K562 (cell line): ENCODE measurements at regions not wholly inside any gene's neighbourhood (a gene's known extent, or its start where the extent isn't known, plus 50 kb on each side); places are given as distances from the start of the nearest gene placed in this dataset.

ENCODE experiments used
- ATAC-seq: fragments of 200-7000 bp; cut with Tn5 transposase; 3 replicates; pipeline ENCODE4 v1.9.1; 2020; ENCODE audit warnings: moderate library complexity
- BruUV-seq: library from RNA; stranded (reverse); fragments of 400-500 nt; replicated peaks from 2 replicates; lab custom pipeline; 2021; lab: Mats Ljungman, UMichigan
- CTCF ChIA-PET: fragments of 300-600 bp; formaldehyde crosslinking; extraction: SDS; loops from one replicate; lab custom pipeline; 2021; ENCODE audit warnings: low intra/inter-chr PET ratio; lab: Yijun Ruan, JAX
- POLR2A ChIA-PET: fragments of 300-600, 350-650 bp; sonication (Branson Sonifier 250); formaldehyde crosslinking; extraction: SDS; loops from one replicate; lab custom pipeline; 2021; ENCODE audit warnings: antibody characterized with exemption, inconsistent platforms; lab: Yijun Ruan, JAX
- DNase-seq, 4 experiments: peaks; one replicate each; pipeline versions ENCODE4 v3.0.0 to v3.0.0-alpha.2; 2011 to 2018; ENCODE audit warnings: low spot score in 3 of 4, mixed read lengths in 3 of 4; ENCODE audit errors: extremely low read depth in 1 of 4
- FAIRE-seq: peaks from 2 replicates; lab custom pipeline; 2011; peaks lifted over from hg19 to GRCh38; lab: Jason Lieb, UNC
- H2AFZ ChIP-seq: 2 replicates; pipeline ENCODE4 v1.6.0; 2011; ENCODE audit warnings: low read depth, low read length, control low read depth, inconsistent platforms
- H3K27ac ChIP-seq: fragments of 200-600 bp; 3 replicates; pipeline ENCODE4 v1.8.0; 2011; ENCODE audit warnings: low read depth, mild to moderate bottlenecking, control low read depth, inconsistent platforms, low read length, moderate library complexity, mixed read lengths; ENCODE audit errors: extremely low read depth
- H3K27me3 ChIP-seq, 2 experiments: fragments of 300-600 bp in 1 of 2; 2 replicates in 1 of 2; 3 replicates in 1 of 2; pipeline versions ENCODE4 v1.6.0 to v1.8.0; 2011; ENCODE audit warnings: inconsistent platforms in 2 of 2, low read length in 2 of 2, mild to moderate bottlenecking in 1 of 2, mixed read lengths in 1 of 2, moderate library complexity in 1 of 2; ENCODE audit not compliant: control insufficient read depth in 2 of 2, insufficient read depth in 2 of 2
- H3K36me3 ChIP-seq: fragments of 300-600 bp; 3 replicates; pipeline ENCODE4 v1.8.0; 2011; ENCODE audit warnings: mild to moderate bottlenecking, low read length, inconsistent platforms; ENCODE audit not compliant: control insufficient read depth, insufficient read depth
- H3K4me1 ChIP-seq, 2 experiments: fragments of 200-600 bp in 1 of 2; replicated peaks in 1 of 2; 2 replicates in 1 of 2; 3 replicates in 1 of 2; pipeline versions ENCODE4 v1.5.1 to v1.8.0; 2011; ENCODE audit warnings: inconsistent platforms in 2 of 2, low read length in 2 of 2, mild to moderate bottlenecking in 1 of 2, mixed read lengths in 1 of 2, moderate library complexity in 1 of 2; ENCODE audit not compliant: control insufficient read depth in 2 of 2, insufficient read depth in 2 of 2
- H3K4me2 ChIP-seq: 2 replicates; pipeline ENCODE4 v1.6.1; 2011; ENCODE audit warnings: low read length, control low read depth, inconsistent platforms, mixed read lengths; ENCODE audit not compliant: insufficient read depth
- H3K4me3 ChIP-seq: fragments of 200-600 bp; sonication (generic), shearing (Covaris generic); 2 replicates; pipeline ENCODE4 v1.5.1; 2016; ENCODE audit warnings: control low read depth, inconsistent platforms
- H3K79me2 ChIP-seq: fragments of 200-600 bp; 3 replicates; pipeline ENCODE4 v1.8.0; 2011; ENCODE audit warnings: low read length, inconsistent platforms; ENCODE audit not compliant: control insufficient read depth, insufficient read depth
- H3K9ac ChIP-seq, 2 experiments: 2 replicates each; pipeline versions ENCODE4 v1.6.0 to v1.6.1; 2011; ENCODE audit warnings: low read depth in 2 of 2, low read length in 2 of 2, control low read depth in 1 of 2, inconsistent platforms in 1 of 2, mild to moderate bottlenecking in 1 of 2, mixed read lengths in 1 of 2; ENCODE audit not compliant: insufficient read depth in 1 of 2
- H3K9me1 ChIP-seq: one replicate; pipeline ENCODE4 v1.6.0; 2011; ENCODE audit warnings: inconsistent platforms, mild to moderate bottlenecking, low read length, moderate library complexity; ENCODE audit not compliant: control insufficient read depth, insufficient read depth
- H3K9me3 ChIP-seq: replicated peaks from 2 replicates; pipeline ENCODE4 v1.5.1; 2011; ENCODE audit warnings: low read depth, low read length, inconsistent platforms; ENCODE audit not compliant: control insufficient read depth, insufficient read depth
- H4K20me1 ChIP-seq: replicated peaks from 2 replicates; pipeline ENCODE4 v1.6.1; 2011; ENCODE audit warnings: low read length, inconsistent platforms, mixed read lengths; ENCODE audit not compliant: control insufficient read depth, insufficient read depth
- ARID2 ChIP-seq: fragments of 450-650 bp; IDR thresholded peaks from 2 replicates; pipeline ENCODE4 v1.6.1; 2017; ENCODE audit warnings: antibody characterized with exemption, mild to moderate bottlenecking
- CHD2 ChIP-seq: IDR thresholded peaks from 2 replicates; pipeline ENCODE4 v1.6.1; 2011; ENCODE audit warnings: low read depth, low read length
- ERF ChIP-seq: fragments of 450-650 bp; formaldehyde crosslinking; IDR thresholded peaks from 2 replicates; pipeline ENCODE4 v1.4.0; 2020; ENCODE audit warnings: mild to moderate bottlenecking, mixed read lengths
- GATAD2B ChIP-seq: fragments of 450-650 bp; IDR thresholded peaks from 2 replicates; pipeline ENCODE4 v1.6.1; 2017; ENCODE audit warnings: mild to moderate bottlenecking, borderline replicate concordance
- MAFK ChIP-seq: IDR thresholded peaks from 2 replicates; pipeline ENCODE4 v1.6.1; 2011; ENCODE audit warnings: low read length, improper control_type of control experiment
- MYBL2 ChIP-seq, 2 experiments: fragments of 450-650 bp in 1 of 2; sonication (generic) in 1 of 2; formaldehyde crosslinking in 1 of 2; IDR thresholded peaks; 2 replicates each; pipeline versions ENCODE4 v1.6.1 to v1.8.1; 2017 to 2022; ENCODE audit warnings: borderline replicate concordance in 1 of 2, inconsistent platforms in 1 of 2, low read depth in 1 of 2, mild to moderate bottlenecking in 1 of 2, missing genetic modification reagents in 1 of 2, moderate library complexity in 1 of 2
- PCBP1 ChIP-seq: fragments of 200-400 bp; formaldehyde crosslinking; IDR thresholded peaks from 2 replicates; pipeline ENCODE4 v1.6.1; 2018; ENCODE audit warnings: mild to moderate bottlenecking, low read depth, low read length; ENCODE audit not compliant: poor library complexity, severe bottlenecking
- PHF8 ChIP-seq: fragments of 200-600 bp; sonication (generic); IDR thresholded peaks from 2 replicates; pipeline ENCODE4 v1.6.1; 2012; ENCODE audit warnings: mixed run types, mild to moderate bottlenecking, inconsistent platforms, low read length, moderate library complexity, borderline replicate concordance
- SETDB1 ChIP-seq: IDR thresholded peaks from one replicate; pipeline ENCODE4 v1.6.1; 2012; ENCODE audit warnings: low read length, control low read depth, inconsistent platforms
- SPI1 ChIP-seq: IDR thresholded peaks from 2 replicates; pipeline ENCODE4 v1.6.1; 2011; ENCODE audit warnings: low read depth, low read length, control low read depth, borderline replicate concordance
- YY1 ChIP-seq, 3 experiments: IDR thresholded peaks; 2 replicates each; pipeline ENCODE4 v1.6.1; 2011; ENCODE audit warnings: low read length in 2 of 3, mild to moderate bottlenecking in 2 of 3, moderate library complexity in 2 of 3, borderline replicate concordance in 1 of 3, control low read depth in 1 of 3, low read depth in 1 of 3; ENCODE audit not compliant: insufficient read depth in 3 of 3, insufficient replicate concordance in 2 of 3, control insufficient read depth in 1 of 3, insufficient read length in 1 of 3; ENCODE audit errors: extremely low read depth in 1 of 3
- ZC3H11A ChIP-seq: IDR thresholded peaks from 2 replicates; pipeline ENCODE4 v1.6.1; 2012; ENCODE audit warnings: low read depth, low read length, improper control_type of control experiment
- ZNF280A ChIP-seq: fragments of 450-650 bp; IDR thresholded peaks from 2 replicates; pipeline ENCODE4 v1.6.1; 2018; ENCODE audit warnings: mild to moderate bottlenecking, low read depth; ENCODE audit not compliant: partially characterized antibody
- ZNF395 ChIP-seq: fragments of 200-800 bp; sonication (Bioruptor generic); IDR thresholded peaks from 2 replicates; pipeline ENCODE4 v1.6.1; 2017; ENCODE audit warnings: missing genetic modification characterization, missing compliant biosample characterization
- ZNF398 ChIP-seq: fragments of 250-450 bp; sonication (Bioruptor Pico); IDR thresholded peaks from 2 replicates; pipeline ENCODE4 v1.8.0; 2021; ENCODE audit warnings: moderate library complexity, mild to moderate bottlenecking, inconsistent platforms
- ZNF444 ChIP-seq: fragments of 250-450 bp; sonication (Bioruptor Pico); IDR thresholded peaks from 2 replicates; pipeline ENCODE4 v1.4.0; 2020; ENCODE audit warnings: mild to moderate bottlenecking, moderate library complexity
- ZNF583 ChIP-seq: fragments of 250-450 bp; sonication (Bioruptor Pico); IDR thresholded peaks from 2 replicates; pipeline ENCODE4 v1.4.0; 2020
- WGBS: fragments of 100-300 bp; shearing (Covaris generic); methylation state at CpG from one replicate; pipeline ENCODE4 v1.1.6; 2016; ENCODE audit warnings: low coverage, mixed read lengths; ENCODE audit not compliant: insufficient coverage; ENCODE audit errors: missing lambda C conversion rate; 5-methylcytosine and 5-hydroxymethylcytosine counted together
- in situ Hi-C: fragments of 300-500 bp; cut with MboI; formaldehyde crosslinking; loops from 4 replicates; pipeline ENCODE4 v1.15.0; 2018; ENCODE audit warnings: inconsistent platforms, mixed read lengths
- intact Hi-C: fragments of 100-400 bp; cut with micrococcal nuclease; formaldehyde crosslinking; loops from 2 replicates; pipeline ENCODE4 v1.14.2; 2022

GRCh38 chr10:33071857-33072256, 113.8 kb upstream of the ITGB1 start (continued):
- TF ChIP-seq ZNF398 (CRISPR knock-in tag) (no peak), MYBL2 (IDR thresholded peaks at IDR 0.05; ENCODE audit: low read depth) (no peak), MYBL2 (CRISPR knock-in tag; IDR thresholded peaks at IDR 0.05; ENCODE audit: borderline replicate concordance) (no peak), SETDB1 (no peak), ERF (no peak), YY1 (IDR thresholded peaks at IDR 0.05; ENCODE audit: borderline replicate concordance in 1 of 3, control insufficient read depth in 1 of 3, extremely low read depth in 1 of 3, insufficient read depth in 3 of 3, insufficient read length in 1 of 3, insufficient replicate concordance in 2 of 3, low read depth in 1 of 3, low read length in 2 of 3) (no peak)

GRCh38 chr10:33070101-33070500, 112.1 kb upstream of the ITGB1 start:
- no peak for DNase-seq
- TF ChIP-seq SPI1 (no peak), SETDB1 (no peak), PCBP1 (no peak), GATAD2B (no peak), ZC3H11A (no peak), ZNF444 (CRISPR knock-in tag) (no peak), PHF8 (no peak), ZNF583 (CRISPR knock-in tag) (no peak), ZNF395 (CRISPR knock-in tag) (no peak), MAFK (no peak), ARID2 (no peak), CHD2 (no peak), ZNF280A (no peak)

More at GRCh38 chr10:33070101-33070500, 112.1 kb upstream of the ITGB1 start:
- no peak overlapping the region for H3K4me2 ChIP-seq
- WGBS, result 3% methylated on average over 6 of the region's 6 CpGs
- H3K9ac ChIP-seq, result no peak overlapping the region
- intact Hi-C loops, result no loop called here
- BruUV-seq, result no TSS peak
- in situ Hi-C loops, result no loop called here
- H3K9me3 ChIP-seq, result no peaks in the 10 kb centered on the region
- H2AFZ ChIP-seq, result no peak overlapping the region
- FAIRE-seq (no peak), ATAC-seq (no peak)
- H3K27me3 ChIP-seq, result peaks cover 0 to 4% of the 10 kb centered on the region in 2 experiments; a peak in 1 of 5 replicates
- no peaks in the 10 kb centered on the region for H3K9me1 ChIP-seq
- no peaks in the 10 kb centered on the region for H3K36me3 ChIP-seq
- no peak overlapping the region for H3K27ac ChIP-seq
- H4K20me1 ChIP-seq, result no peaks in the 10 kb centered on the region
- POLR2A ChIA-PET, result no interaction called here
- CTCF ChIA-PET, result no interaction called here
- no peak overlapping the region for H3K4me3 ChIP-seq
- H3K79me2 ChIP-seq, result no peaks in the 10 kb centered on the region
- H3K4me1 ChIP-seq, result peaks cover 0 to 5% of the 10 kb centered on the region in 2 experiments; a peak in 2 of 5 replicates
